ENCODE measurements at regions not wholly inside any gene's neighbourhood (a gene's known extent, or its start where the extent isn't known, plus 50 kb on each side); places are given as distances from the start of the nearest gene placed in this dataset.

- H3K4me3 Mint-ChIP-seq = no peak overlapping the region
- no peak for TF ChIP-seq CTCF (IDR thresholded peaks at IDR 0.05)
- H3K4me1 Mint-ChIP-seq = peaks cover 12% of the 10 kb centered on the region
- peaks cover 19% of the 10 kb centered on the region for H3K27me3 Mint-ChIP-seq (ENCODE audit: low read depth, poor library complexity)
- DNase-seq = no peak
- H3K9me3 Mint-ChIP-seq = no peaks in the 10 kb centered on the region
- no peaks in the 10 kb centered on the region for H3K36me3 Mint-ChIP-seq (ENCODE audit: low read depth)
- no peak overlapping the region for H3K27ac Mint-ChIP-seq
Observed at GRCh38 chr4:10345381-10345784, 111.8 kb downstream of the ZNF518B start.

- Mint-ChIP-seq H3K27me3 (ENCODE audit: low read depth, poor library complexity) (peaks cover 15% of the 10 kb centered on the region), H3K27ac (no peak overlapping the region), H3K36me3 (ENCODE audit: low read depth) (no peaks in the 10 kb centered on the region), H3K4me1 (peaks cover 12% of the 10 kb centered on the region), H3K9me3 (no peaks in the 10 kb centered on the region), H3K4me3 (no peak overlapping the region)
- no peak for DNase-seq
- no peak for TF ChIP-seq CTCF (IDR thresholded peaks at IDR 0.05)
Observed at GRCh38 chr4:10344824-10345223, 112.4 kb downstream of the ZNF518B start.

GRCh38 chr4:10343656-10344055 lies 113.6 kb downstream of the ZNF518B start:
- DNase-seq = no peak
- H3K4me3 Mint-ChIP-seq = no peak overlapping the region

GRCh38 chr4:10342866-10343265 lies 114.4 kb downstream of the ZNF518B start:
- Mint-ChIP-seq H3K4me3 (no peak overlapping the region), H3K9me3 (no peaks in the 10 kb centered on the region), H3K27me3 (ENCODE audit: low read depth, poor library complexity) (peaks cover 11% of the 10 kb centered on the region), H3K4me1 (peaks cover 12% of the 10 kb centered on the region), H3K36me3 (ENCODE audit: low read depth) (no peaks in the 10 kb centered on the region), H3K27ac (no peak overlapping the region)
- no peak for TF ChIP-seq CTCF (IDR thresholded peaks at IDR 0.05)
- DNase-seq = no peak

More at GRCh38 chr4:10343656-10344055, 113.6 kb downstream of the ZNF518B start:
- peaks cover 12% of the 10 kb centered on the region for H3K4me1 Mint-ChIP-seq
- H3K27me3 Mint-ChIP-seq (ENCODE audit: low read depth, poor library complexity) = peaks cover 15% of the 10 kb centered on the region
- no peaks in the 10 kb centered on the region for H3K36me3 Mint-ChIP-seq (ENCODE audit: low read depth)
- no peak for TF ChIP-seq CTCF (IDR thresholded peaks at IDR 0.05)
- no peaks in the 10 kb centered on the region for H3K9me3 Mint-ChIP-seq
- H3K27ac Mint-ChIP-seq = no peak overlapping the region

GRCh38 chr4:10336471-10336870 lies 120.8 kb downstream of the ZNF518B start:
- no peaks in the 10 kb centered on the region for H3K4me1 Mint-ChIP-seq
- no peak overlapping the region for H3K4me3 Mint-ChIP-seq
- no peak overlapping the region for H3K27ac Mint-ChIP-seq
- no peak for TF ChIP-seq CTCF (IDR thresholded peaks at IDR 0.05)
- H3K27me3 Mint-ChIP-seq (ENCODE audit: low read depth, poor library complexity) = peaks cover 20% of the 10 kb centered on the region
- peaks cover 7% of the 10 kb centered on the region for H3K9me3 Mint-ChIP-seq
- no peaks in the 10 kb centered on the region for H3K36me3 Mint-ChIP-seq (ENCODE audit: low read depth)
- no peak for DNase-seq

GRCh38 chr4:10335050-10335449 lies 122.2 kb downstream of the ZNF518B start:
- Mint-ChIP-seq H3K4me3 (no peak overlapping the region), H3K9me3 (peaks cover 7% of the 10 kb centered on the region), H3K27ac (no peak overlapping the region), H3K4me1 (no peaks in the 10 kb centered on the region), H3K36me3 (ENCODE audit: low read depth) (no peaks in the 10 kb centered on the region), H3K27me3 (ENCODE audit: low read depth, poor library complexity) (peaks cover 20% of the 10 kb centered on the region)
- DNase-seq = no peak
- no peak for TF ChIP-seq CTCF (IDR thresholded peaks at IDR 0.05)

All from nephron progenitor cell (in vitro differentiated cells).